GM13977 (cell line): ENCODE measurements at regions not wholly inside any gene's neighbourhood (a gene's known extent, or its start where the extent isn't known, plus 50 kb on each side); places are given as distances from the start of the nearest gene placed in this dataset.

Experiments used
- DNase-seq: peaks from one replicate; pipeline ENCODE4 v3.0.0; 2012; ENCODE audit warnings: low spot score
- in situ Hi-C: fragments of 300-500 bp; cut with MboI; formaldehyde crosslinking; loops from one replicate; pipeline ENCODE4 v1.12.0; 2022; ENCODE audit warnings: low sequenced_read_pairs, low pct_unique_long_range_greater_than_20kb, mixed read lengths, inconsistent platforms; ENCODE audit not compliant: unreplicated experiment
- TF ChIP-seq, protein P1 (sequence below): IDR thresholded peaks from 2 replicates; pipeline ENCODE4 v1.5.1; 2012; ENCODE audit warnings: mild to moderate bottlenecking, control low read depth; ENCODE audit not compliant: insufficient read depth; ENCODE audit errors: extremely low read depth, missing control alignments

GRCh38 chr21:23740463-23740862 is 1866.8 kb downstream of the MRPL39 start:
- no peak for DNase-seq
- in situ Hi-C loops: no loop called here
- TF ChIP-seq, protein P1, sequence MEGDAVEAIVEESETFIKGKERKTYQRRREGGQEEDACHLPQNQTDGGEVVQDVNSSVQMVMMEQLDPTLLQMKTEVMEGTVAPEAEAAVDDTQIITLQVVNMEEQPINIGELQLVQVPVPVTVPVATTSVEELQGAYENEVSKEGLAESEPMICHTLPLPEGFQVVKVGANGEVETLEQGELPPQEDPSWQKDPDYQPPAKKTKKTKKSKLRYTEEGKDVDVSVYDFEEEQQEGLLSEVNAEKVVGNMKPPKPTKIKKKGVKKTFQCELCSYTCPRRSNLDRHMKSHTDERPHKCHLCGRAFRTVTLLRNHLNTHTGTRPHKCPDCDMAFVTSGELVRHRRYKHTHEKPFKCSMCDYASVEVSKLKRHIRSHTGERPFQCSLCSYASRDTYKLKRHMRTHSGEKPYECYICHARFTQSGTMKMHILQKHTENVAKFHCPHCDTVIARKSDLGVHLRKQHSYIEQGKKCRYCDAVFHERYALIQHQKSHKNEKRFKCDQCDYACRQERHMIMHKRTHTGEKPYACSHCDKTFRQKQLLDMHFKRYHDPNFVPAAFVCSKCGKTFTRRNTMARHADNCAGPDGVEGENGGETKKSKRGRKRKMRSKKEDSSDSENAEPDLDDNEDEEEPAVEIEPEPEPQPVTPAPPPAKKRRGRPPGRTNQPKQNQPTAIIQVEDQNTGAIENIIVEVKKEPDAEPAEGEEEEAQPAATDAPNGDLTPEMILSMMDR: no peak

- in situ Hi-C loops: no loop called here
- TF ChIP-seq, protein P1: no peak
- DNase-seq: no peak
Observed at GRCh38 chr21:23732776-23733175, 1874.5 kb downstream of the MRPL39 start.

DNA sequence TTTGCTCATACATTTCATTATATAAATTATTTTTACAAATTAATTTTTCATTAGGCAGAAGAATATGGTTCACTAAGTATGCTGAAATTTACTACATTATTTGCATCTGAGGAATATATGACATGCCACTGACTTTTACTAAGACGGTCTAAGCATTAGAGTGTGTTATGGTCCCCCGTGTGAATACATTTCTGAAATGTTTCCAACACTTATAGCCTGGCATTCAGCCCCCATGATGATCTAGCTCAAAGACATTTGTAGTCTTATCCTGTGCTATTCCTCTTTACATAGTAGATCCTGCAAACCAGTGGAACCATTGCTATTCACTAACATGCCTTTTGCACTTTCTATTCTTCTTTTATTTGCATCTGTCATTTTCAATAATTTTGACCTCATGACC is 1878.0 kb downstream of the MRPL39 start:
- in situ Hi-C loops: no loop called here
- TF ChIP-seq, protein P1: no peak
- no peak for DNase-seq

- no peak for DNase-seq
- in situ Hi-C loops: no loop called here
- TF ChIP-seq, protein P1: no peak
Observed at GRCh38 chr21:23725576-23725975, 1881.7 kb downstream of the MRPL39 start.

DNA sequence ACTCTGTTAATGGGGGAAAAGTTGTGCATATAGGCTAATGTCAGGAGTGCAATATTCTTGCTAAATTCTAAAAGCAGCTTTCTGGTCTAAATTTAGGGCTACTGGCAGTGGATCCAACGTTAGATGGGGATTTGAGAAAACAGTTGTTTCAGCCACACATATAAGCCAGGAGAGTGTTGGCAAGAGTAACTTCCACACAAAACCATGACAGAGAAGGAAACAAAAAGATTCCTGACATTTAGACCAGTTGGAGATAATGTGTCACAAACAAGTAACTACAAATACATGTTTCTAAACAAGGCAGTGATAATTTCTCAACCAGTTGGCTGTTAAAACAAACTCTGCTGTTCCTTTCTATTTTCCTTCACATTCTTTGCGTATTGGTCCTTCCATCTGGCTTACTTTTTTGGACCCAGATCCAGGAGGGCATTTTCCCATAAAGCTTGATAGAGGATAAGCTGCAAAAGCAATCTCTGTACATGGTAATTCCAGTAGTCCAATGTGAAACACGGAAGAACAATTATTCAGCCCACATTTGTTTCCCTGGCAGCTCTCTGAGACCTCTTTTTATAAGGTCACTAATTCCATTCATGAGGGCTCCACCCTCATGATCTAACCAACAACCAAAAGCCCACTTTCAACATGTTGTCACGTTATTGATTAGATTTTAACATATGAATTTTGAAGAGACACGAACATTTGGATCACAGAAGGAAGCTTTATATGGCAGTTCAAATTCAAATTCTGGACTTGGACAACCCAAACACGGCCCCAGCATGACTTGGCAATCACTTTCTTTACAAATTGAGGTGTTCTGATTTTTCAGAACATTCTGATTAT is 1888.6 kb downstream of the MRPL39 start:
- in situ Hi-C loops: no loop called here
- TF ChIP-seq, protein P1: no peak
- DNase-seq: no peak

DNA sequence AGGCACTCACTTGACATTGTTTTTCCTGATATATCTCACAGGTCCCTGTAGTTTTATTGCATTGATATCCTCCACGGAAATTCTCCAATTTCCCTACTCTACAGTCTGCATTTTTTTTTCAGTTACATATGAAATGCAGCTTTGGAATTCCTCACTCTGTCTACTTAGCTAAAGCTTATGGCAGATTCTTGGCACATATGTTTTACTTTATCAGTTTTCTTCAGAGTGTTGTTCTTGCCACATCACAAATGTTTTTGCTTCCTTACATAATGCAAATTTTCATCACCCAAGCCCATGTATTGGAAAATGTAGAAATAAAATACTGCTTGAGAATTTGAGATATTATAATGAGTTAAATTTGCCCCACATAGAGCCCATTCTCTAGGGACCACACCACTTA is 1895.1 kb downstream of the MRPL39 start:
- TF ChIP-seq, protein P1: no peak
- DNase-seq: no peak
- in situ Hi-C loops: no loop called here
